ENCODE measurements at regions not wholly inside any gene's neighbourhood (a gene's known extent, or its start where the extent isn't known, plus 50 kb on each side); places are given as distances from the start of the nearest gene placed in this dataset.

DNA sequence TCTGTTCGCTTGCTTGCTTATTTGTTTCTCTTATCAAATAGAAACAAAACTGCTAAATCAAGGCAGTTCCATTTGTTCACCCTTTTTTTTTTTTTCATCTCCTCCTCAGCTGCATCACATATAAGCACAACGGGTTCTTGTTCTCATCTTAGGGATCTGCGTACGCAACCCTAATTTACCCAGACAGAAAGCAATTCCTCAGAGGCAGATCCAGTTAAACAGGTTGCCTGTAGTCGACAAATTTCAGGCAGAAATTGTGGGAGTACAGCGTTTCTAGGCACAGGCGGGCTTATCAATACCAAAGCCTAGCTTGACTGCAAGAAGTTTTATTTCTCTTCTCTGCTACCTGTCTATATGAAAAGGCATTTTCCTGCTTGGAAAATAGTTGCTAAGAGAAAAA, 565.4 kb downstream of the NXPH1 start:
- Histone ChIP-seq H3K79me2 (ENCODE audit: insufficient read depth, low read length) (no peaks in the 10 kb centered on the region), H4K20me1 (ENCODE audit: insufficient read depth, low read length) (no peaks in the 10 kb centered on the region), H3K4me2 (ENCODE audit: insufficient read depth, low read length) (no peak overlapping the region), H3K27me3 (ENCODE audit: insufficient read depth, low read length, poor library complexity) (no peaks in the 10 kb centered on the region), H2AFZ (ENCODE audit: low read depth, low read length) (no peak overlapping the region), H3K9me3 (ENCODE audit: insufficient read depth, low read length, severe bottlenecking) (no peaks in the 10 kb centered on the region), H3K27ac (ENCODE audit: low read length) (no peak overlapping the region), H3K36me3 (ENCODE audit: insufficient read depth, low read length) (no peaks in the 10 kb centered on the region), H3K4me3 (ENCODE audit: low read depth in 1 of 2, low read length in 2 of 2) (no peak overlapping the region), H3K4me1 (ENCODE audit: insufficient read depth, low read length) (no peaks in the 10 kb centered on the region), H3K9ac (ENCODE audit: low read depth, low read length) (no peak overlapping the region)
- DNase-seq (no peak), ATAC-seq (ENCODE audit: insufficient read depth, low read depth) (no peak)
- TF ChIP-seq, protein P1, sequence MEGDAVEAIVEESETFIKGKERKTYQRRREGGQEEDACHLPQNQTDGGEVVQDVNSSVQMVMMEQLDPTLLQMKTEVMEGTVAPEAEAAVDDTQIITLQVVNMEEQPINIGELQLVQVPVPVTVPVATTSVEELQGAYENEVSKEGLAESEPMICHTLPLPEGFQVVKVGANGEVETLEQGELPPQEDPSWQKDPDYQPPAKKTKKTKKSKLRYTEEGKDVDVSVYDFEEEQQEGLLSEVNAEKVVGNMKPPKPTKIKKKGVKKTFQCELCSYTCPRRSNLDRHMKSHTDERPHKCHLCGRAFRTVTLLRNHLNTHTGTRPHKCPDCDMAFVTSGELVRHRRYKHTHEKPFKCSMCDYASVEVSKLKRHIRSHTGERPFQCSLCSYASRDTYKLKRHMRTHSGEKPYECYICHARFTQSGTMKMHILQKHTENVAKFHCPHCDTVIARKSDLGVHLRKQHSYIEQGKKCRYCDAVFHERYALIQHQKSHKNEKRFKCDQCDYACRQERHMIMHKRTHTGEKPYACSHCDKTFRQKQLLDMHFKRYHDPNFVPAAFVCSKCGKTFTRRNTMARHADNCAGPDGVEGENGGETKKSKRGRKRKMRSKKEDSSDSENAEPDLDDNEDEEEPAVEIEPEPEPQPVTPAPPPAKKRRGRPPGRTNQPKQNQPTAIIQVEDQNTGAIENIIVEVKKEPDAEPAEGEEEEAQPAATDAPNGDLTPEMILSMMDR (IDR thresholded peaks at IDR 0.05; ENCODE audit: borderline replicate concordance, extremely low read depth, low read length, poor library complexity, severe bottlenecking), result no peak

DNA sequence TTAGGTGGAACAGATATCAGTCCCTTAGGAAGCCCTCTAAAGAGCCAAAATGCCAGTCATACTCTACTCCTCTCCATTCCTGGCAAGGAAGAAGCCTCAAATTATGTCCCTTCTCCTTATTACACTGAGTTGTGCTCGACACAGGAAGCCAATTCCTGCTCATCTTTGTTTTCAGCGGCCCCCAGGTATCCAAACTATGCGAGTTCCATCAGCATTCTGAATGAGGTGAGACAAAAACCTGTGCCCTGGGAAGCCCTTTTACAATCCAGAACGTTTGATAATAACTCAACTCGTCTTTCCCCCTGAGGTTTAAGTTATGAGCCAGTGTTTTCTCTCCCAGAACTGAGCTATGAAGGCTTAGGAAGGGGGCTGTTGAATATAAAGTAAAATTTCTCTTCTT, 580.5 kb downstream of the NXPH1 start:
- Histone ChIP-seq H4K20me1 (ENCODE audit: insufficient read depth, low read length) (no peaks in the 10 kb centered on the region), H3K4me2 (ENCODE audit: insufficient read depth, low read length) (no peak overlapping the region), H2AFZ (ENCODE audit: low read depth, low read length) (no peak overlapping the region), H3K4me3 (ENCODE audit: low read depth in 1 of 2, low read length in 2 of 2) (no peak overlapping the region), H3K27ac (ENCODE audit: low read length) (no peak overlapping the region), H3K9me3 (ENCODE audit: insufficient read depth, low read length, severe bottlenecking) (no peaks in the 10 kb centered on the region), H3K36me3 (ENCODE audit: insufficient read depth, low read length) (no peaks in the 10 kb centered on the region), H3K79me2 (ENCODE audit: insufficient read depth, low read length) (no peaks in the 10 kb centered on the region), H3K9ac (ENCODE audit: low read depth, low read length) (no peak overlapping the region), H3K4me1 (ENCODE audit: insufficient read depth, low read length) (no peaks in the 10 kb centered on the region), H3K27me3 (ENCODE audit: insufficient read depth, low read length, poor library complexity) (no peaks in the 10 kb centered on the region)
- no peak for DNase-seq
- no peak for ATAC-seq (ENCODE audit: insufficient read depth, low read depth)
- TF ChIP-seq, protein P1 (IDR thresholded peaks at IDR 0.05; ENCODE audit: borderline replicate concordance, extremely low read depth, low read length, poor library complexity, severe bottlenecking), result no peak
- no peak for TF ChIP-seq EZH2 (IDR thresholded peaks at IDR 0.05; ENCODE audit: borderline replicate concordance, low read depth, low read length, severe bottlenecking)

DNA sequence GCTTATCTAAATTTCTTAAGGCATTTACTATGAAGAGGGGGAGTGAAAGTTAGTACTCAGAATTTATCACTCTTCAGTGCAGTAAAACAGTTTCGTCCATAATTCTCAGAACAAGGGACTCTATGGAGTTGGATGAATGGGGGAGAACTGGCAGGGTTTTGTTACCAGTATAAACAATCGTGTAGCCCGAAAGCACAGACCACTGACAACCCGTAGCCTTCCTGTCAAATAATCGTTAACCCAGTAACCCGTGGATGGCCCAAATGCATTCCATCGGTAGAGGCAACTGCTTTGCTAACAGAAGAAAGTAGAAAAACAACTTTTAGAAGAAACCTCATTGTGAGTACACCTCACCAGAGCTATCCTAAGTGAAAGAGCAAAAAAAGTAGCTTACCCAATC, 583.9 kb downstream of the NXPH1 start:
- H3K4me2 ChIP-seq (ENCODE audit: insufficient read depth, low read length), result no peak overlapping the region
- H2AFZ ChIP-seq (ENCODE audit: low read depth, low read length), result no peak overlapping the region
- ATAC-seq (ENCODE audit: insufficient read depth, low read depth) (no peak), DNase-seq (no peak)
- no peak overlapping the region for H3K4me3 ChIP-seq (ENCODE audit: low read depth in 1 of 2, low read length in 2 of 2)
- no peaks in the 10 kb centered on the region for H3K9me3 ChIP-seq (ENCODE audit: insufficient read depth, low read length, severe bottlenecking)
- no peaks in the 10 kb centered on the region for H3K4me1 ChIP-seq (ENCODE audit: insufficient read depth, low read length)
- no peak overlapping the region for H3K27ac ChIP-seq (ENCODE audit: low read length)
- no peaks in the 10 kb centered on the region for H3K79me2 ChIP-seq (ENCODE audit: insufficient read depth, low read length)
- no peaks in the 10 kb centered on the region for H4K20me1 ChIP-seq (ENCODE audit: insufficient read depth, low read length)
- H3K27me3 ChIP-seq (ENCODE audit: insufficient read depth, low read length, poor library complexity), result no peaks in the 10 kb centered on the region
- TF ChIP-seq, protein P1 (IDR thresholded peaks at IDR 0.05; ENCODE audit: borderline replicate concordance, extremely low read depth, low read length, poor library complexity, severe bottlenecking), result no peak
- no peak for TF ChIP-seq EZH2 (IDR thresholded peaks at IDR 0.05; ENCODE audit: borderline replicate concordance, low read depth, low read length, severe bottlenecking)
- H3K9ac ChIP-seq (ENCODE audit: low read depth, low read length), result no peak overlapping the region
- H3K36me3 ChIP-seq (ENCODE audit: insufficient read depth, low read length), result no peaks in the 10 kb centered on the region

DNA sequence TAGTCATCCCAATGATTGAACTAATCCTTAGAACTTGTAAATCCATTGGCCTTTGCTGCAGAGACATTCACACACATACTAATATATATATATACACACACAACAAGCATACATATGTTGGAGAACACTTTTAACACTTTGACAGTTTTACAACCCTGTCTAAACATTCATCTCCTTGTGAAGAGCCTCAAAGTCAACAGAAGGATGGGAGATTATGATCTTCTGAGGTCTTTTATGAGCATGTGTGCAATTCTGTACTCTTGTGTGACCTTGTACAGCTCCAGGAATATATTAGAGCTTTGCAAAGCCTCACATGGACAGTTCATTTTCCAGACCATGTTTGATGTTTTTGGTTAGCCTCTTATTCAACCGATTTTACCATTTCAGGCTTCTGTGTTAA, 589.0 kb downstream of the NXPH1 start:
- no peaks in the 10 kb centered on the region for H3K79me2 ChIP-seq (ENCODE audit: insufficient read depth, low read length)
- no peak overlapping the region for H2AFZ ChIP-seq (ENCODE audit: low read depth, low read length)
- no peaks in the 10 kb centered on the region for H3K9me3 ChIP-seq (ENCODE audit: insufficient read depth, low read length, severe bottlenecking)
- H3K4me3 ChIP-seq (ENCODE audit: low read depth in 1 of 2, low read length in 2 of 2), result no peak overlapping the region
- no peak overlapping the region for H3K27ac ChIP-seq (ENCODE audit: low read length)
- no peaks in the 10 kb centered on the region for H3K4me1 ChIP-seq (ENCODE audit: insufficient read depth, low read length)
- DNase-seq (no peak), ATAC-seq (ENCODE audit: insufficient read depth, low read depth) (no peak)
- no peaks in the 10 kb centered on the region for H3K27me3 ChIP-seq (ENCODE audit: insufficient read depth, low read length, poor library complexity)
- no peak overlapping the region for H3K9ac ChIP-seq (ENCODE audit: low read depth, low read length)
- H4K20me1 ChIP-seq (ENCODE audit: insufficient read depth, low read length), result no peaks in the 10 kb centered on the region
- H3K4me2 ChIP-seq (ENCODE audit: insufficient read depth, low read length), result no peak overlapping the region
- no peak for TF ChIP-seq EZH2 (IDR thresholded peaks at IDR 0.05; ENCODE audit: borderline replicate concordance, low read depth, low read length, severe bottlenecking)
- TF ChIP-seq, protein P1 (IDR thresholded peaks at IDR 0.05; ENCODE audit: borderline replicate concordance, extremely low read depth, low read length, poor library complexity, severe bottlenecking), result no peak
- no peaks in the 10 kb centered on the region for H3K36me3 ChIP-seq (ENCODE audit: insufficient read depth, low read length)
